ENCODE measurements at regions not wholly inside any gene's neighbourhood (a gene's known extent, or its start where the extent isn't known, plus 50 kb on each side); places are given as distances from the start of the nearest gene placed in this dataset.
"Not testable (repeated sequence)": the region's sequence is repeated elsewhere in the genome, so short reads cannot be mapped to it uniquely, and the experiment has no call there.

GRCh38 chr6:11842795-11843194, 64.2 kb upstream of the ADTRP start:
- TF ChIP-seq CTCF (IDR thresholded peaks at IDR 0.05 in 8 of 11, conservative IDR thresholded peaks at IDR 0.05 in 3 of 11); POLR2A (IDR thresholded peaks at IDR 0.05): not testable (repeated sequence)

Measured in spleen (tissue), 7 donors.